HCT116 (cell line): ENCODE measurements at regions not wholly inside any gene's neighbourhood (a gene's known extent, or its start where the extent isn't known, plus 50 kb on each side); places are given as distances from the start of the nearest gene placed in this dataset.

ENCODE experiments used
- ATAC-seq: fragments of 200-7000 bp; cut with Tn5 transposase; 2 replicates; pipeline ENCODE4 v1.9.1; 2020; ENCODE audit warnings: mild to moderate bottlenecking, moderate library complexity
- BruUV-seq: library from RNA; stranded (reverse); fragments of 400-500 nt; replicated peaks from 2 replicates; lab custom pipeline; 2021; lab: Mats Ljungman, UMichigan
- CTCF ChIA-PET: fragments of 300-600 bp; sonication (Branson Sonifier 250); formaldehyde crosslinking; loops from one replicate; lab custom pipeline; 2021; ENCODE audit warnings: antibody characterized with exemption; lab: Charles Lee
- POLR2A ChIA-PET: fragments of 300-600, 350-600 bp; sonication (Branson Sonifier 250); formaldehyde crosslinking; loops from one replicate; lab custom pipeline; 2021; ENCODE audit warnings: antibody characterized with exemption; lab: Charles Lee
- RAD21 ChIA-PET, 2 experiments: fragments of 300-600 bp; sonication (Branson Sonifier 250); formaldehyde crosslinking; loops; one replicate each; lab custom pipeline; 2023; ENCODE audit warnings: low total read pairs in 2 of 2; ENCODE audit not compliant: uncharacterized antibody in 2 of 2, unreplicated experiment in 2 of 2, low non-redundant PET in 1 of 2; lab: Charles Lee
- DNase-seq: peaks from one replicate; pipeline ENCODE4 v3.0.0-alpha.2; 2010; ENCODE audit warnings: low read depth, low spot score
- H2AFZ ChIP-seq: fragments of 200-600 bp; shearing (Covaris generic), sonication (generic); 2 replicates; pipeline ENCODE4 v1.6.1; 2017; ENCODE audit warnings: low read depth, mixed run types, mixed read lengths, antibody characterized with exemption, low read length; ENCODE audit not compliant: poor library complexity, severe bottlenecking
- H3K27ac ChIP-seq: 2 replicates; pipeline ENCODE4 v1.5.1; 2012; ENCODE audit warnings: low read depth, low read length
- H3K27me3 ChIP-seq: fragments of 200-600 bp; sonication (generic); 2 replicates; pipeline ENCODE4 v1.6.1; 2016; ENCODE audit warnings: mixed run types, low read length, mixed read lengths; ENCODE audit not compliant: insufficient read depth
- H3K36me3 ChIP-seq, 2 experiments: fragments of 200-500 bp in 1 of 2; fragments of 200-600 bp in 1 of 2; sonication (Bioruptor generic) in 1 of 2; sonication (generic) in 1 of 2; 2 replicates each; pipeline versions ENCODE4 v1.5.1 to v1.6.1; 2014 to 2016; ENCODE audit warnings: low read length in 2 of 2, inconsistent platforms in 1 of 2, mixed read lengths in 1 of 2, mixed run types in 1 of 2; ENCODE audit not compliant: insufficient read depth in 2 of 2, control insufficient read depth in 1 of 2
- H3K4me1 ChIP-seq, 2 experiments: fragments of 200-600 bp in 1 of 2; sonication (generic) in 1 of 2; 2 replicates each; pipeline versions ENCODE4 v1.5.1 to v1.6.1; 2012 to 2017; ENCODE audit warnings: low read length in 2 of 2, inconsistent platforms in 1 of 2, mild to moderate bottlenecking in 1 of 2, mixed read lengths in 1 of 2, mixed run types in 1 of 2, moderate library complexity in 1 of 2; ENCODE audit not compliant: insufficient read depth in 2 of 2, control insufficient read depth in 1 of 2
- H3K4me2 ChIP-seq: fragments of 200-600 bp; sonication (generic); 2 replicates; pipeline ENCODE4 v1.6.1; 2017; ENCODE audit warnings: mixed run types, low read length, mixed read lengths
- H3K4me3 ChIP-seq, 2 experiments: fragments of 200-600 bp in 1 of 2; sonication (generic) in 1 of 2; replicated peaks in 1 of 2; 2 replicates each; pipeline ENCODE4 v1.5.1; 2011 to 2016; ENCODE audit warnings: low read length in 2 of 2, control low read depth in 1 of 2, low read depth in 1 of 2, mild to moderate bottlenecking in 1 of 2, mixed read lengths in 1 of 2, mixed run types in 1 of 2
- H3K79me2 ChIP-seq: fragments of 200-600 bp; sonication (generic); 2 replicates; pipeline ENCODE4 v1.6.1; 2017; ENCODE audit warnings: mild to moderate bottlenecking, mixed run types, low read length, moderate library complexity, mixed read lengths; ENCODE audit not compliant: insufficient read depth
- H3K9ac ChIP-seq: fragments of 200-600 bp; sonication (generic); 2 replicates; pipeline ENCODE4 v1.6.1; 2016; ENCODE audit warnings: low read length, mixed read lengths
- H3K9me2 ChIP-seq: fragments of 200-600 bp; sonication (generic), shearing (Covaris generic); 2 replicates; pipeline ENCODE4 v1.6.1; 2017; ENCODE audit warnings: mixed run types, mild to moderate bottlenecking, moderate library complexity; ENCODE audit not compliant: insufficient read depth
- H3K9me3 ChIP-seq, 2 experiments: fragments of 200-500 bp in 1 of 2; fragments of 200-600 bp in 1 of 2; sonication (Bioruptor generic) in 1 of 2; sonication (generic) in 1 of 2; 2 replicates each; pipeline ENCODE4 v1.6.1; 2014 to 2017; ENCODE audit warnings: low read length in 2 of 2, mixed read lengths in 2 of 2, inconsistent platforms in 1 of 2, low read depth in 1 of 2, mild to moderate bottlenecking in 1 of 2, mixed run types in 1 of 2, moderate library complexity in 1 of 2; ENCODE audit not compliant: control insufficient read depth in 1 of 2, insufficient read depth in 1 of 2
- H4K20me1 ChIP-seq: fragments of 200-600 bp; sonication (generic), shearing (Covaris generic); 2 replicates; pipeline ENCODE4 v1.6.1; 2017; ENCODE audit warnings: mixed run types, mild to moderate bottlenecking, moderate library complexity; ENCODE audit not compliant: insufficient read depth
- CBX3 ChIP-seq: IDR thresholded peaks from 2 replicates; pipeline ENCODE4 v1.6.1; 2012; ENCODE audit warnings: low read depth
- EGR1 ChIP-seq: IDR thresholded peaks from 2 replicates; pipeline ENCODE4 v1.6.1; 2012; ENCODE audit warnings: low read depth
- ELF1 ChIP-seq: IDR thresholded peaks from 2 replicates; pipeline ENCODE4 v1.6.1; 2012; ENCODE audit warnings: low read depth, borderline replicate concordance
- EZH2 ChIP-seq: fragments of 200-600 bp; sonication (generic); IDR thresholded peaks from 2 replicates; pipeline ENCODE4 v1.6.1; 2017; ENCODE audit warnings: antibody characterized with exemption, mixed run types
- EZH2phosphoT487 ChIP-seq: fragments of 200-600 bp; IDR thresholded peaks from 2 replicates; pipeline ENCODE4 v1.6.1; 2018; ENCODE audit warnings: antibody characterized with exemption, borderline replicate concordance
- JUND ChIP-seq: IDR thresholded peaks from 2 replicates; pipeline ENCODE4 v1.6.1; 2012
- POLR2AphosphoS5 ChIP-seq: IDR thresholded peaks from 2 replicates; pipeline ENCODE4 v1.6.1; 2011; ENCODE audit warnings: mild to moderate bottlenecking, low read depth, low read length, moderate library complexity
- RAD21 ChIP-seq: IDR thresholded peaks from 2 replicates; pipeline ENCODE4 v1.6.1; 2012; ENCODE audit warnings: low read depth, mild to moderate bottlenecking
- SP1 ChIP-seq: IDR thresholded peaks from 2 replicates; pipeline ENCODE4 v1.6.1; 2012; ENCODE audit warnings: low read depth
- TCF7L2 ChIP-seq: IDR thresholded peaks from 2 replicates; pipeline ENCODE4 v1.7.0; 2011; ENCODE audit warnings: borderline replicate concordance, inconsistent platforms; ENCODE audit not compliant: insufficient read depth, insufficient read length; ENCODE audit errors: extremely low read depth
- YY1 ChIP-seq: IDR thresholded peaks from 2 replicates; pipeline ENCODE4 v1.6.1; 2011; ENCODE audit warnings: low read length, low read depth, moderate library complexity, mild to moderate bottlenecking; ENCODE audit not compliant: insufficient replicate concordance; ENCODE audit errors: extremely low read depth
- intact Hi-C: fragments of 100-400 bp; cut with micrococcal nuclease; formaldehyde crosslinking; loops from 2 replicates; pipeline ENCODE4 v1.10.0; 2022
- TF ChIP-seq, protein P1 (sequence below): IDR thresholded peaks from 2 replicates; pipeline ENCODE4 v1.6.1; 2012
- TF ChIP-seq, protein P2 (sequence below): IDR thresholded peaks from 2 replicates; pipeline ENCODE4 v1.6.1; 2012; ENCODE audit warnings: low read depth
- TF ChIP-seq, protein P3 (sequence below): IDR thresholded peaks from 2 replicates; pipeline ENCODE4 v1.6.1; 2012

DNA sequence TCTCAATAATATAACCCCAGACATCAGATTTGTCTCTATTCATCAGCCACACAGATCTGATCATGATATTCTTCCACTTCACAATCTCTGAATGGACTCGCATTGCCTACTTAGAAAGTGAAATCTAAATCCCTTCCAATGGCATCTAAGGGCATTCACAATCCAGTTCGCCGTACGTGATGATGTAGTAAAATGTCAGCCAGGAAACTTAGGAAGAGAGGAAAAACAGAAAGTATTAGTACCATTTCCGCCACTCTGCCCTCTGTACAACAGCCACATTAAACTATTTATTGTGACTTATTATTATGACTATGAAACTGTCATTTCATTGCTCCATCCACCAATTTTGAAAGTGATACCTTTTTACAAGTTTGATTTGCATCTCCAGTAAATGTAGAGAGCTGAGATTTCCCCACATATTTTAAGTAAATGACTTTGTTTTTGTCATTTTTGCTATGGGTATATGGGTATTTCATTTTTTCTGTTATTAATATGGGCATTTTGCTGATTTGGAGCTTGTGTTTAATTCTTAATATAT, 69.4 kb upstream of the SMIM36 start:
- no peak overlapping the region for H3K4me2 ChIP-seq
- no peak overlapping the region for H3K9ac ChIP-seq
- no peak overlapping the region for H3K27ac ChIP-seq
- no peaks in the 10 kb centered on the region for H4K20me1 ChIP-seq
- intact Hi-C loops, result no loop called here
- BruUV-seq, result no TSS peak
- no peaks in the 10 kb centered on the region for H3K79me2 ChIP-seq
- H3K4me3 ChIP-seq, result no peak overlapping the region
- H3K27me3 ChIP-seq, result peaks cover 6% of the 10 kb centered on the region; the same call in 1 of the 2 replicates
- no peak overlapping the region for H2AFZ ChIP-seq
- ATAC-seq (no peak), DNase-seq (no peak)
- H3K9me2 ChIP-seq, result no peaks in the 10 kb centered on the region
- CTCF ChIA-PET, result no interaction called here
- peaks cover 0 to 10% of the 10 kb centered on the region in 2 experiments; a peak in 1 of 4 replicates for H3K4me1 ChIP-seq
- TF ChIP-seq RAD21, result no peak
- no peak for TF ChIP-seq SP1
- TF ChIP-seq EGR1, result no peak
- no peak for TF ChIP-seq CBX3
- TF ChIP-seq JUND, result no peak
- TF ChIP-seq, all 23 proteins: peak for 0
- H3K9me3 ChIP-seq, result no peaks in the 10 kb centered on the region
- RAD21 ChIA-PET, result interaction anchor here in 1 of 2 experiments (0.6 kb wide), 1 partner anchor 22 kb away, joined by 3 read pairs; no protein-coding TSS in a partner anchor
- POLR2A ChIA-PET, result no interaction called here
- H3K36me3 ChIP-seq, result no peaks in the 10 kb centered on the region

DNA sequence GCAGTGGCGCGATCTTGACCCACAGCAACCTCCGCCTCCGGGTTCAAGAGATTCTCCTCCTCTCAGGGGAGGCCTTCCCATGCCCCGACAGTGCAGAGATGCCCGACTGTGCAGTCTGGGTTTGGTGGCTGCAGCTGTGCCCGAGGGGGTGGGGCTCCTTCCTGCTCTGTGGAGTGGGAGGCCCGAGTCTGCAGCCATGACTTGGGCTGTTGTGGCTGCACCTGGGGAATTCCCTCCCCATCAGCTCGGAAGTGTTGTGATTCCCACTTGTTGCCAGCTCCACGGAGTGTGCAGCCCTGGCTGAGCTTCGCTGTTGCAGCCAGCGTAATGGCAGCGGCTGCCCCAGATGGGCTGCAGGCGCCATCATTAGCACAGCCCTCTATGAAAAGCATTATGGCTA, 66.4 kb upstream of the SMIM36 start:
- ATAC-seq (no peak), DNase-seq (no peak)
- Histone ChIP-seq H3K27me3 (peaks cover 22% of the 10 kb centered on the region; the same call in 1 of the 2 replicates), H3K79me2 (no peaks in the 10 kb centered on the region), H3K4me1 (peaks cover 0 to 10% of the 10 kb centered on the region in 2 experiments; a peak in 1 of 4 replicates), H4K20me1 (no peaks in the 10 kb centered on the region), H3K4me3 (no peak overlapping the region), H3K36me3 (no peaks in the 10 kb centered on the region), H3K4me2 (no peak overlapping the region), H3K9me3 (no peaks in the 10 kb centered on the region), H3K27ac (no peak overlapping the region), H3K9ac (no peak overlapping the region), H2AFZ (no peak overlapping the region), H3K9me2 (no peaks in the 10 kb centered on the region)
- ChIA-PET POLR2A (no interaction called here), RAD21 (no interaction called here), CTCF (no interaction called here)
- no TSS peak for BruUV-seq
- intact Hi-C loops, result no loop called here
- TF ChIP-seq, protein P1, sequence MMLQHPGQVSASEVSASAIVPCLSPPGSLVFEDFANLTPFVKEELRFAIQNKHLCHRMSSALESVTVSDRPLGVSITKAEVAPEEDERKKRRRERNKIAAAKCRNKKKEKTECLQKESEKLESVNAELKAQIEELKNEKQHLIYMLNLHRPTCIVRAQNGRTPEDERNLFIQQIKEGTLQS, result no peak
- TF ChIP-seq SP1 (no peak), YY1 (no peak), TCF7L2 (no peak), EZH2 (no peak), CBX3 (no peak), EZH2phosphoT487 (no peak), ELF1 (no peak), JUND (no peak), POLR2AphosphoS5 (no peak)
- TF ChIP-seq, protein P2, sequence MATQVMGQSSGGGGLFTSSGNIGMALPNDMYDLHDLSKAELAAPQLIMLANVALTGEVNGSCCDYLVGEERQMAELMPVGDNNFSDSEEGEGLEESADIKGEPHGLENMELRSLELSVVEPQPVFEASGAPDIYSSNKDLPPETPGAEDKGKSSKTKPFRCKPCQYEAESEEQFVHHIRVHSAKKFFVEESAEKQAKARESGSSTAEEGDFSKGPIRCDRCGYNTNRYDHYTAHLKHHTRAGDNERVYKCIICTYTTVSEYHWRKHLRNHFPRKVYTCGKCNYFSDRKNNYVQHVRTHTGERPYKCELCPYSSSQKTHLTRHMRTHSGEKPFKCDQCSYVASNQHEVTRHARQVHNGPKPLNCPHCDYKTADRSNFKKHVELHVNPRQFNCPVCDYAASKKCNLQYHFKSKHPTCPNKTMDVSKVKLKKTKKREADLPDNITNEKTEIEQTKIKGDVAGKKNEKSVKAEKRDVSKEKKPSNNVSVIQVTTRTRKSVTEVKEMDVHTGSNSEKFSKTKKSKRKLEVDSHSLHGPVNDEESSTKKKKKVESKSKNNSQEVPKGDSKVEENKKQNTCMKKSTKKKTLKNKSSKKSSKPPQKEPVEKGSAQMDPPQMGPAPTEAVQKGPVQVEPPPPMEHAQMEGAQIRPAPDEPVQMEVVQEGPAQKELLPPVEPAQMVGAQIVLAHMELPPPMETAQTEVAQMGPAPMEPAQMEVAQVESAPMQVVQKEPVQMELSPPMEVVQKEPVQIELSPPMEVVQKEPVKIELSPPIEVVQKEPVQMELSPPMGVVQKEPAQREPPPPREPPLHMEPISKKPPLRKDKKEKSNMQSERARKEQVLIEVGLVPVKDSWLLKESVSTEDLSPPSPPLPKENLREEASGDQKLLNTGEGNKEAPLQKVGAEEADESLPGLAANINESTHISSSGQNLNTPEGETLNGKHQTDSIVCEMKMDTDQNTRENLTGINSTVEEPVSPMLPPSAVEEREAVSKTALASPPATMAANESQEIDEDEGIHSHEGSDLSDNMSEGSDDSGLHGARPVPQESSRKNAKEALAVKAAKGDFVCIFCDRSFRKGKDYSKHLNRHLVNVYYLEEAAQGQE, result no peak
- TF ChIP-seq, protein P3, sequence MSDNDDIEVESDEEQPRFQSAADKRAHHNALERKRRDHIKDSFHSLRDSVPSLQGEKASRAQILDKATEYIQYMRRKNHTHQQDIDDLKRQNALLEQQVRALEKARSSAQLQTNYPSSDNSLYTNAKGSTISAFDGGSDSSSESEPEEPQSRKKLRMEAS, result no peak
